ENCODE measurements at regions not wholly inside any gene's neighbourhood (a gene's known extent, or its start where the extent isn't known, plus 50 kb on each side); places are given as distances from the start of the nearest gene placed in this dataset.

DNA sequence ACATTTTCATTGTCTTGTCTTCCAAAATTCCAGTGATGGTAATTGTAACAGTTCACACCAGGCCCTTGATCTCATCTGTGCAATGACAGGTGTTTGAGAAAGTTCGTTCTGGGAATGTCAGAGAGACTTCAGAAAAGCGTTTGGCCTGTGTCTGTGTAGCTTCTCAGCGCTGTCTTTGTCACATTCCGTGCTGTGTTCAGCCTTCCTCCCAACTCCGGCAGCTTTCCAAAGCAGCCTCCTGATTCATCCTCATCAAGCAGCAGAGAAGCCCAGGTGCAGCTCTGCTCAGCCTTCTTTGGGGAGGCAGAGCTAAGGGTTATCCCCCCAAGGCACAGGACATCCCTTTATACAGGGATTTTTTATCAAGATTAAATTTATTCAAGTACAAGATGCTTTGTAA is 494.0 kb upstream of the SUCLG2 start:
- DNase-seq = no peak

DNA sequence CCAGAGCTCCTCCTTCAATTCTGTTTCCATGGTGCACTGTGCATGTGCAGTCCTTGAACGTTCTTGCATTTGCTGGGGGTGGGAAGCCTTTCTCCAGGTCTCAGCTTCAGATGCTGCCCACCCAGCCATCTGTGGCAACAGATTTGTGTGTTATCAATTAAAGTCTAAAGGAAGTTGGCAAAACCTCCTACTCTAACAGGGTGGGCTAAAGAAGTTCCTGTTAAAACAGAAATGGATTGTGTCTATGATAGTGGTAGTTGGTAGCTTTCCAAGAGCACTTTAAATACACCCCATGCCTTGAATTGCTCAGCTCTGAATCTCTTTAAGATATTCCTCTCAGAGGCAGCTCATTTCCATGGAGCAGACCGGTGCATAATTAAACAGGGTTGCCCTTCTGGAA is 488.0 kb upstream of the SUCLG2 start:
- DNase-seq = no peak

DNA sequence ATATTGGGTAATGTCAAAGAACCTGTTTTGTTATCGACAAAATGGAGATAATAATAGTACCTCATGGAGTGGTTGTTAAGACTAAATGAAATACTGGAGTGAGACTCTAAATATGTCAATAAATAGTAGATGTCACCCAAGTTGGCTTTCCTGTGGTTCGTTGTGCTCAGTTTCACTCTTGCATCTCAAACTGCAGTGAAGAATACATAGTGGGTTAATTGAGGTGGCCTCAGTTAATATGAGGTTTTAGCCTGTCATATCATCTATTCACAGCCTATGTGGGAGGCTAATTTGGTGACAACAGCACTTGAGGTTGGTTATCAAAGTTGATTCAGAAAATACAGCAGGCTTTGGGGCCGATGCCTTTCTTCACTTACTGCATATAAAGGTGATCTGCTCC is 485.5 kb upstream of the SUCLG2 start:
- DNase-seq = no peak

DNA sequence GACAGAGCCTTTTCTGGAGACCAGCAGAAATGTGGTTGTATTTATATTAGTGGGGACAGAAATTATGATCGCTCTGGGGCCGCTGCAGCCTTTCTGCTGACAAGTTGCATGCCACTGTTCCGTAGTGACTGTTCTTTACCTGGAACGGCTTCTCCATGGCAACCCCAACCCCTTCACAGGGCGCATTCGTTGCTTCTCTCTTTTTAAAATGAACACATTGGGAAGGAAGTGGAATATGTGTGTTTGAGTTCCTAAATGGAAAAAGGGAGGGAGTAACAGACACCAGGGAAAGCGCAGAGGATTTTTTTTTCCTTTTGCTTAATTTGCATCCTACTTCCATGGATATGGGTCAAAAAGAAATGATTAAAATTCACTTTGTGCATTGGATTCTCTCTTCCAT is 482.0 kb upstream of the SUCLG2 start:
- no peak for DNase-seq

DNA sequence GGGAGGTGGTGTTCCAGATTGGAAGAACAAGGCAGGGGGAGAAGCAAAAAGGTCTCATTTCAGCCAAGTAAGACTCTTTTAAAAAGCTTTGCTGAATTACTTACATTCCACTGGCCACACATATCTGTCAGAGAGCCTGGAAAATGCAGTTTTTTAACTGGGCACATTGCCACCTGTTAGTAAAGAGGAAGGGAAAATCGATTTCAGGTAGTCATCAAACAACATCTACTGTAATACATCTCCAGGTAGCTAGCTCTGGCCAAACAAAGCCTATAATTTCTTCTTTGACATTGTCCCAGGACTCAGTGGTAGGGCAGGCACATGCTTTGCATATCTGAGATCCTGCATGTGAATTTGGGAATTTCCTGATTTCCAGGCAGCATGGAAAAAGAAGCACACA is 480.7 kb upstream of the SUCLG2 start:
- no peak for DNase-seq

DNA sequence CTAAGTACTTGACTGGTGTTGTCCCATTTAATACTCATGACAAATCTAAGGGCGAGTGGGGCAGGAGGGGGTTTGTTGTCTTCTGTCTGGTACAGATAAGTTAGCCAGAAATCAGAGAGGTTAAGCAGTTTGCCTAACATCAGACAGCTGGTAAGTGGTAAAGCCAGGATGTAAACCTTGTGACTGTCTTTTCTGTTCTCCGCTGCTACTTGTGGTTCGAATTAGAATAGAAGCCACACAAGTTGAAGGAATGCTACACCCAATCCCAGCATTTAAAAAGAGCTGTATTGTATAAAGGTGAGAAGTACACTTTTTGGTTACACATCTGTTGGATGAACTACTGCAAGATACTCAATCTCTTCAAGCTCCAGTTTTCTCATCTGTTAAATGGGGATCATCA is 474.7 kb upstream of the SUCLG2 start:
- DNase-seq = no peak

DNA sequence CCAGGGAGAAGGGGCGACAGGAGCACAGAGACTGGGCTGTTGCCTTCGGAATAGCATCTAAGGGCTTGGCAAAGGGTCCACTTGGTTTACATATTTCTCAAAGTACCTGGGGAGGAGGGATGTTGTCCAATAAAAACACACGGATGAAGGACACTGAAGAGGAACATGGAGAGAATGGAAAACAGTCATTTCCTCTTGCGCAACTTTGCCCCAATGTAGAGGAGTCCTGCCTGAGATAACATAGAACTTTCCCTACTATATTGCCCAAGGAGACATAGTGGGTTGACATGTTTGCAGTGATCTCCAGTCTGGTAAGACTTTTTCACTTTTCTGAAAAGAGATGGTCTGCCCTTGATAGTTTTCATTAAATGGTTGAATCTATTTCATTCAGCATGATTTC is 468.8 kb upstream of the SUCLG2 start:
- no peak for DNase-seq

DNA sequence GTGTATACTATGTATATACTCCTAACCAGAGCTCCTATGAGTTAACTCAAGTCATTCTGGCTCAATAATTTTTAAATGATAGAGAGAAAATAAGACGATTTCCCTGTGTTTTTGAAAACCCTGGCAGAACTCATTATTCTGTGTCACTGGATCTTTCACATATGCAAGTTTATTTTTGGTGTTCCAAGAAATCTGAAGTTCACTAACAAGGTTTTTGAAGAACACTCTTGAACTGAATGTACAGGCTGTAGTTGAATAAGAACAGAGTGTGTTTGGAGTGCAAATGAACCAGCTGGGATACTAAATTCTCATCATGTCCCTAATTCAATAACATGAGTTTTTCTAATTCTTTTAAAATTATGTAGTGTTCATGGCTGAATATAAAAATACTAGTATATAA is 466.9 kb upstream of the SUCLG2 start:
- no peak for DNase-seq

DNA sequence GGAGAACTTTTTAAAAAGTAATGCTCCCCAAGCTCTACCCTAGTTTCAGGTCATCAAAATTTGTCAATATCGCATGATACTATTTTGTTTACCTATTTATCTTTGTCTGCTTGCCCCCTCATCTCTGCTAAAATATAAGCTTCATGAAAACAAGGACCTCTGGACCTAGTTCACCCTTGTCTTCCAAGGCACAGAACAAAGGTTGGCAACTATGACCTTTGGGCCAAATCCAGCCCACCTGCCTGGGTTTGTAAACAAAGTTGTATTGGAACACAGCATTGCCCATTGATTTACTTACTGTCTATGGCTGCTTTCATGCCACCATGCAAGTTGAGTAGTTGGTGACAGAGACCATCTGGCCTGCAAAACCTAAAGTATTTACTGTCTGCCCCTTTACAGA is 462.2 kb upstream of the SUCLG2 start:
- no peak for DNase-seq

DNA sequence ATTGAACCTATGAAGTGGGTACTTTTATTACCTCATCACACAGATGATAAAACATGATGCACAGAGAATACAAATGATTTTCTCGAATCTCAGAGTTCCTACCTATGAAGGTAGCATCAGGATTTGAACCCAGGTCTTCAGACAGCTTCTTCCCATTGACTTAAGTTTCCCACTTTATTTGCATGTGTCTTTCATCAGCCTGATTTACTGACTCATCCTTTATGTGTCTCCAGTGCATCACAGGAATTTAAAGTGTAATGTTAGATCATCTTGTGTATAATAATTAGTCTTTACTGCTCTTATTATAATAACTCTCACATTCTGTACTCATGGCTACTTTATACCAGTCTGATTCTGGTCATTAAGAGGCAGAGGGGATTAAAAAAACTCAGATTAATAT is 449.4 kb upstream of the SUCLG2 start:
- DNase-seq = no peak

DNA sequence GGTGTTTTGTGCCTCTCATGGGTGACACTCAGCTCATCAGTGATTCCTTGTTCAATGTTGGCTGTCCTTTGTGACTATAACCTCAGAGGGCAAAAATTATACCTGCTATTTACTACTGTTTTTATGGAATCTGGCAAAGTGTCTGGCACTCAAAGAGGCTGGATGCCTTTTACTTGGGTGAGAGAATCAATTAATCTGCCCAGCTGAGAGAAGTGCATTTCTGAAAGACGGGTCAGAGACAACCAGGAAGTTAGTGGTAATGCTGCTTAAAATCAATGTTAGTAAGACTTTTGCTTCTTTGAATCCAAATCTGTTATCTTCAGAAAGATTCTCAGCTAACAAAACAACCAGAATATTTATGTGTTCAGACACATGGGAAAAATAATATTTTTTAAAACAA is 436.2 kb upstream of the SUCLG2 start:
- DNase-seq = no peak

DNA sequence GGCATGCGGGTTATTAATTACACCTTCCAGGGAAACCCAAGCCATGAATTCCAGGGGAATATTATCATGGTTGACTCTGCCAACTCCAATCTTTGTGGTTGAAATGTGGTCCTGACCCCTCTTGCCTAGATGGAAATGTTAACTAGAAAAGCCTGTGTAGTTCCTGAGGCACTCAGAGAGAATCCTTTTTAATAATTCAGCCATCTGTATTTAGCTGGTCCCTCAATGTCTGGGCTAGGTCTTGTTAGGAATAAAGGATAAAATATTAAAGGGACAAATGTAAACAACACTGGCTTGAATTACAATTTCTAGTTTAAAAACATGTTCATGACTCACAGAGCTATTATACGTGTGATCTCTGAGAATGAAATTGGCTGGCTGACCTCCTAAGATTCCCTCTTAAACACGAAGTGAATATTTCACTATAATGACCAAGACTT is 435.2 kb upstream of the SUCLG2 start:
- no peak for DNase-seq

DNA sequence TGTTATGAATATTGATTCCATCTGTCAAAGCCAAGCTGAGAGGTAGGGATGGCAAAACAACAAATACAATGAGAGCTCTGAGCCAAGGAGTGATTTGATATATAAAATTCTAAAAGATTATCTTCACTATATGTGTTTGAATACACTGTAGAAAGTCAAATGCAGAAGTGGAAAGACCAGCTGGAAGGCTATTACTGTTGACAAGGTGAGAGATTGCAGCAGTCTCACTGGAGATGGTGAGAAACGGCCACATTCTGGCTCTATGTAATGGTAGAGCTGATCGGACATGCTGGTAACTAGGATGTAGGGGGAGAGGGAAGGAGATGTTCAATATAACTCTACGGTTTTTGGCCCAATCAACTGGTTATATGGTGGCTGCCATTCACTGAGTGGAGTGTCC is 434.2 kb upstream of the SUCLG2 start:
- DNase-seq = no peak

DNA sequence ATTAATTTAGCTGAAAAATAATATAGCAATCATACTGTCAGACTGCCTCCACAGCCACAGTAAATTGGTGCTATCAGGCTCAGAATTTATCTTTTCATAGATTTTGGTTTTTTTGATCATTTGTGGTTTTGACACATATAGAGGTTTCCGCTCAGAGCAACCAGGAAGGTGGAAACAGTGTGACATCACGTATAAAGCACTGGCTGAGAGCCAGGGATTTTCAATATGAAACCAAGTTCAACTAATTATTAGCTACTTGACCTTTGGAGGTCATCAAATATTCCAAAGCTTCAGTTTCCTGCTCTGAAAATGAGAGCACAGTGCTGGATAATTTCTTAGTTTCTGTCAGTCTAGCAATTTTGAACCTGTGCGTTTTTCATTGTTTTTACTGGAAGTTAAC is 433.8 kb upstream of the SUCLG2 start:
- peak; percentile 72 to 86 for DNase-seq

DNA sequence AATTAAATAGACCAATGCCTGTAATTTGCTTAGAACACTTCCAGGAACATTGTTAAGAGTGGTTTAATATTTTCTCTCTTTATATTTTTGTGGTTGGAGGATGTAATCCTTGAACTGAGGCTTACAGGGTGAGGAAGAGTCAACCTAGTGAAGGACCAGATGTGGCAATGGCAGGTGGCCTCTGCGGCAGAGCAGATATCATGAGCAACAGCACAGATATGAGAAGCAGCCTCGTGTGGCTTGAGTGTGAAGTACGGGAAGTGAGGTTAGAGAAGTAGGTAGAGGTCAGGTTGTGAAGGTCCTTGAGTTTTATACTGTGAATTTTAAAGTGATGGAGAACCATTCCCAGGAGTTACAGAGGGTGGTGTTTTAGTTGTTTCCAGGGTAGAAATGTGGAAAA is 417.6 kb upstream of the SUCLG2 start:
- DNase-seq = peak; percentile 3 to 21

DNA sequence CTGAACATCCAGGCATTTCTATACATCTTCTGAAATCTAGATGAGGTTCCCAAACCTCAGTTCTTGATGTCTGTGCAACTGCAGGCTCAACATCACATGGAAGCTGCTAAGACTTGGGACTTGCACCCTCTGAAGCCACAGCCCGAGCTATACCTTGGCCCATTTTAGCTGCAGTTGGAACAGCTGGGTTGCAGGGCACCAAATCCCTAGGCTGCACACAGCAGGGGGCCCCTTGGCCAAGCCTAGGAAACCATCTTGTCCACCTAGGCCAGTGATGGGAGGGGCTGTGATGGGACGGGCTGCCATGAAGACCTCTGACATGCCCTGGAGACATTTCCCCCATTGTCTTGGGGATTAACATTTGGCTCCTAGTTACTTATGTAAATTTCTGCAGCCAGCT is 415.8 kb upstream of the SUCLG2 start:
- DNase-seq = no peak

DNA sequence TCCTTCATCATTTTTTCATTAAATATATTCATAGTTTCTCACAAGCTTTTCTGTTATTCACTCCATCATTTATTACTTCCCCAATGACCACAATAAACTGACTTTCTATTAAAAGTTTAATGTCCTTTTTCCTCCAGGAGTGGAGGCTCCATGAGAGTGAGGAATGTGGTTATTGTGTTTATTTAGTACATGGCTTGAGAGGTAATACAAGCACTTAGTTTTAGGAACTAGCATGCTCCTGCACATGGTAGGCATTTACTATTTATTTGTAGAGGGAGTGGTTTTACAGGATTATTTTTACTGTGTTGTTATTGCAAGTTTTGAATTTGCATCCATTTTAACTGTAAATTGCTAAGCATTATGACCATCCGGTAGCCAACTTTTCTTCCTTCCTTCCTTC is 412.9 kb upstream of the SUCLG2 start:
- DNase-seq = no peak

DNA sequence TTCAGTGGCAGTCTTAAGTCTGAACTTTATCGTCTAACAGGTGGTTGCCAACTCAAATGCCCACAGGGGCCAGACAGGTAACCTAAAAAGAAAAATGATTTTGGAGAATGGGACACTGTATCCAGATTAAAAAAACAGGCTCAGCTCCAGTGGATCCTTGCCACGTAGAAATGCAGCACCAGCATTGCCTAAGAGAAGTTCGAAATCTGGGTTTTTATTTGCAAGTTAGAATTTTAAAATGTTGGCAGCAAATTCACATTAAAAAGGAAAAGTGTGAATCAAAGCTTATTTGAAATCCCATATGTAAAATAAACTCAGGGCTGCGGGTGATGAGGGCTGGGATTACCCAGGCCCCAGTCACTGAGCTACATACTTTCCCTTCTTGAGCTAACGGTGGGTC is 408.5 kb upstream of the SUCLG2 start:
- DNase-seq = no peak

DNA sequence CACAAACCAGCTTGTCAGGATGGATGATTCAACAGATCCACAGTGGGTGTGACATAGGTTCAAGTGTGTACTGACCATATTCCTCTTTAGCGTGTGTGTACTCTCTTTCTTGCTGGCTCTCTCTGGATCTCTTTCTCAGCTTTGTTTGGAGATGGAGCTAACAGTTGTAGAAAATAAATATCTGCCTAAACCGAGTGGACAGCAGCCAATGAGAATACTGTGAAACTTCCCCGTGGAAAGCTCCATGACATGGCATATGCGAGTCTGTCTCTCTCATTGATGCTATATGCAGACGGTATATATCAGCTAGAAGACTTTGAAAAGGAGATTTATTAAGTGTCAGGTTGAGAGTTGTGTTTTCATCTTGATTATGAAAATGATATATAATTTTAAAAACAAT is 406.5 kb upstream of the SUCLG2 start:
- DNase-seq = no peak

DNA sequence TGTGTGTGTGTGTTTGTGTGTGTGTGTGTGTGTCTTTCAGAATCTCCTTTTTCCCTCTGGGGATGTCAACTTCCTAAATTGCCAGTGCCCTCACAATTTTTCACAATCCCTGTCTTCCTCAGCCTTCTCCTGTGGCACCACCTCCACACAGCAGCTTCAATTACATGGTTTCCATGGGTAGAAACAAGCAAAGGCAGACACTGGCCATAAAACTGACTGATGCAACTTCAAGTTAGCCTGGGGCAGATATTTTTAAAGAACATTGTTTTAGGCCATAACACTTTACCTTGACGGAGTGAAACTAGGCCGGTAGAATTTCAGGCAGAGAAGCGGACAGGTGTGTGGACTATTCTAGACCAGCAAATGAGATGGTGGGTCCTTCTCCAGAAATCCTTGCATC is 405.8 kb upstream of the SUCLG2 start:
- DNase-seq = no peak

DNA sequence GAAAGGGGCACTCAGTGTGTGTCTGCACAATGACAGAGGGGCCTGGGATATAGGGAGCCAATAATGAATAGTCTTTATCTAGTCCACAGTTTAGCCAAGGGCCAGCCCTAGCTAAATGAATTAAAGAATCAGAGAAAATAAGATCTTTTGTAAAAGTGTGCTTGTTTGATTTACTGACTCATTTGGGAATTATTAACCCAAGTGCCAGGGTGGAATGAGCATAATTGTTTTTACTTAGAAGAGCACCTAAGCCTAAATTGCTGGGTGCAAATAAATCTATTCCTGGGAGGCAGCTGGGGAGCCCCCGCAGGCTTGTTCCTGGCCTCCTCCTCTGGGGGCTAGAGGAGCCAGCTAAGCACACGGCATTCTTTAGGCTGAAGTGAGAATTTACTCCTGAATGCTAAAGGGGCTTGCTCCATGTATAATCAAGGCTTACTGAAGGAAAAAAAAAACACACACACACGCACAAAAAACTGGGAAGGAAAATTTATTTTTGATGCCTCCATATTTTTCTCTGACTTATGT is 405.3 kb upstream of the SUCLG2 start:
- no peak for DNase-seq

DNA sequence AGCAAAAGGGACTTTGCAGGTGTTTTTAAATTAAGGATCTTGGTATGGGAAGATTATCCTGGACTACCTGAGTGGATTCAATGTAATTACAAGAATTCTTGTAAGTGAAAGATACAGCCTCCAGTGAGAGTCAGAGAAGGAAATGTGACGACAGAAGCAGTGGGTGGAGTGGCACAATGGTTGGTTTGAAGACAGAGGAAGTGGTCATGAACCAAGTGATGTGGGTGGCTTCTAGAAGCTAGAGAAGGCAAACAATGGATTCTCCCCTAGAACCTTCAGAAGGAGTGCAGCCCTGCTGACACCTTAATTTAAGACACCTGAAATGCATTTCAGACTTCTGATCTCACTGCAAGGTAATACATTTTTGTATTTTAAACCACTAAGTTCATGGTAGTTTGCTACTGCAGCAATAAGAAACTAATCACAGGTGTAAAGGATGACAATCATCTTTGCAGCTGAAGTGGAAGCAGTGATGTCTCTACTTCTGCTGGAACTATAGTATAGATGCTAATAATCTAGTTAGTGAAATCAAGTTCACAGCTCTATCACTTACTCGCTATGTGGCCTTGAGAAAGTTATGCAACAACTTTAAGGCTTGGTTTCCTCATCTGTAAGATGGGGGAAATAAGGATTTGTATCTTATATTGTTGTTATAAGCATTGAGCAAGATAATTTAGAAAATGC is 403.4 kb upstream of the SUCLG2 start:
- DNase-seq = peak; percentile 71 to 85

DNA sequence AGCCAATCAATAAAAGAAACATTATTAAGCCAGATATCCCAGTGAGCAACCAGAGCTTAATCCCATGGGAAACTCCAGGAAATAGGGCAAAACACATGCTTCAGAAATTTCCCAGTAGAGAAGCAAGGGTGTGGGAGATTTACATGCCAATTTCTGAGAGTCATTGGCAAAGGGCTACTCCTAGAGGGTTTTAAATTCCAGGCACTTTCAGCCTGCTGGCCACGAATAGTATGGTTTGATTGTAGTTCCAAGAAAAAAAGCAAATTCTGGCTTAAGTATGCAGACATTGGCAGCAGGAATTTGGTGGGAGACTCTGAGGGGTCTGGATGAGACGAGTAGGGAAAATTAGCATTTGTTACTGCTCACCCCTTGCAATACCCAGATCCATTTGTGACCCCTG is 402.1 kb upstream of the SUCLG2 start:
- no peak for DNase-seq

DNA sequence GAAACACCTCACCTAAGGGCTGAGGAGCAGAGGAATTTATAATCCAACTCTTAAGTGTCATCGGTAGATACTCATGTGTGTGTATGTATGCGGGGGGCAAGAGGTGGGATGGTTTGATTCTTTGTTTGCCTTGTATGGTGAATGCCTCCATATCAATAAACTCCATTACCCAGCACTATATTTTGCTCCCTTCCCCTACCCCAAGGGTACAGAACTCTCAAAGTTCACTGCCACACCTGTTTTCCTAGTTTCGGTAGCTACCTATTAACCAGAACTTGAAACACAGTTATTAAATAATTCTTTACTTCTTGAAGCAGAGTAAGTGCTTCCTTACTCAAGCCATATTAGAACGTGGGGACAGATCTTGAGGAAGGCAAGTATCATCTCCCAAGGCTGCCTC is 400.8 kb upstream of the SUCLG2 start:
- DNase-seq = no peak

DNA sequence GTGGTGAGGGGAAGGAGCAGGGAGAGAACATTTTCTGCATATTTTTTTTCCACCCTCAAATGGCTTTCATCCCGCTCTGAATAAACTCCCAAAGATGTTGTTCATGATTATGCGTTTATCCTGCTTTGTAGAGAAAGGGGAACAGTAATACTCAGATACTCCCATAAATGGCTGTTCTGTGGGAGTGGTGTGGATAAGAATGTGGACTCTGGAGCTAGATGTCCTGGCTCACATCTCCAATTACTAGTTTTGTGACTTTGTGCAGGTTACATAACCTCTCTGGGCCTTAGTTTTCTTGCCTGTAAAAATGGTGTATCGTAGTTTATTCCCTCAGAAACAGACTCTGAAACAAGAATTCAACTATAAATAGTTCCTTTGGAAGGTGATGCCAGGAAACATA is 395.4 kb upstream of the SUCLG2 start:
- no peak for DNase-seq

DNA sequence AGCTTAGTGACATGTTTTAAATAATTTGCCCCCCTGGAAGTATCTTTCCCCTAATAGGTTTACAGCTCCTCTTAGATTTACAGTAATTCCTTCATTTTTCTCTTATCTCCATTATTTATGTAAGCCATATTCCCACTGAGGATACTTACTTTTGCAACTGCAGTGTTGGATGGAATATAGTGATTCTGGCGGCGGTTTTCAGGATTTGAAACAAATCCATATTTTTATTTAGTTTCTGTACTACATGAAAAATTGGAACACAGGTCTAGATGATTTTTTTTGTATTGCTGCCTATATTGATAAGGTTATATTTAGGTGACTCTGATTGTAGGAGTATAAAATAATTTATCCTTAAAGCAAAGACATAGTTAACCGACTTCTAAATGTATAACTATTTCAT is 391.6 kb upstream of the SUCLG2 start:
- no peak for DNase-seq

Measured in CD4-positive, alpha-beta T cell treated with Interferon alpha-2 for 1 hour (primary cell).